HEK293T (cell line): ENCODE measurements at regions not wholly inside any gene's neighbourhood (a gene's known extent, or its start where the extent isn't known, plus 50 kb on each side); places are given as distances from the start of the nearest gene placed in this dataset.

ENCODE experiments used
- CTCF ChIA-PET: fragments of 350-600 bp; formaldehyde crosslinking; extraction: SDS; loops from one replicate; lab custom pipeline; 2021; ENCODE audit warnings: antibody characterized with exemption, inconsistent platforms; lab: Yijun Ruan, JAX
- POLR2A ChIA-PET: fragments of 350-600 bp; formaldehyde crosslinking; extraction: SDS; loops from one replicate; lab custom pipeline; 2020; ENCODE audit warnings: antibody characterized with exemption, inconsistent platforms; lab: Yijun Ruan, JAX
- DNase-seq: peaks from one replicate; pipeline ENCODE4 v3.0.0; 2012; ENCODE audit warnings: mixed read lengths; ENCODE audit errors: extremely low spot score
- ARNT ChIP-seq: fragments of 450-650 bp; IDR thresholded peaks from 2 replicates; pipeline ENCODE4 v1.6.1; 2017; ENCODE audit warnings: mild to moderate bottlenecking
- BHLHE40 ChIP-seq: fragments of 450-650 bp; IDR thresholded peaks from 2 replicates; pipeline ENCODE4 v1.6.1; 2016; ENCODE audit warnings: mild to moderate bottlenecking, moderate library complexity, borderline replicate concordance
- CTBP1 ChIP-seq: fragments of 450-650 bp; IDR thresholded peaks from 2 replicates; pipeline ENCODE4 v1.6.1; 2016; ENCODE audit warnings: borderline replicate concordance
- ELF4 ChIP-seq: fragments of 450-650 bp; IDR thresholded peaks from 2 replicates; pipeline ENCODE4 v1.6.1; 2017; ENCODE audit warnings: antibody characterized with exemption
- FOXA1 ChIP-seq: fragments of 450-650 bp; IDR thresholded peaks from 2 replicates; pipeline ENCODE4 v1.6.1; 2016; ENCODE audit warnings: mild to moderate bottlenecking
- FOXK2 ChIP-seq: fragments of 450-650 bp; IDR thresholded peaks from 2 replicates; pipeline ENCODE4 v1.6.1; 2016; ENCODE audit warnings: mild to moderate bottlenecking
- FOXM1 ChIP-seq: fragments of 450-650 bp; IDR thresholded peaks from 2 replicates; pipeline ENCODE4 v1.6.1; 2017; ENCODE audit warnings: mild to moderate bottlenecking, borderline replicate concordance
- HDGF ChIP-seq: fragments of 450-650 bp; IDR thresholded peaks from 2 replicates; pipeline ENCODE4 v1.6.1; 2017; ENCODE audit warnings: antibody characterized with exemption, borderline replicate concordance
- L3MBTL2 ChIP-seq: fragments of 450-650 bp; conservative IDR thresholded peaks from 2 replicates; pipeline ENCODE4 v1.6.1; 2016; ENCODE audit warnings: mild to moderate bottlenecking
- LEF1 ChIP-seq: fragments of 450-650 bp; IDR thresholded peaks from 2 replicates; pipeline ENCODE4 v1.6.1; 2017; ENCODE audit warnings: mild to moderate bottlenecking, borderline replicate concordance
- NFRKB ChIP-seq: fragments of 450-650 bp; IDR thresholded peaks from 2 replicates; pipeline ENCODE4 v1.6.1; 2016; ENCODE audit warnings: mild to moderate bottlenecking, moderate library complexity
- SP1 ChIP-seq: fragments of 450-650 bp; IDR thresholded peaks from 2 replicates; pipeline ENCODE4 v1.6.1; 2017
- SUZ12 ChIP-seq: fragments of 450-650 bp; IDR thresholded peaks from 2 replicates; pipeline ENCODE4 v1.6.1; 2016; ENCODE audit warnings: mild to moderate bottlenecking
- TARDBP ChIP-seq: fragments of 450-650 bp; IDR thresholded peaks from 2 replicates; pipeline ENCODE4 v1.6.1; 2016
- ZNF384 ChIP-seq: fragments of 450-650 bp; IDR thresholded peaks from 2 replicates; pipeline ENCODE4 v1.6.1; 2016
- TF ChIP-seq, protein P1 (sequence below): fragments of 450-650 bp; IDR thresholded peaks from 2 replicates; pipeline ENCODE4 v1.6.1; 2016

GRCh38 chr3:106420628-106421027, 551.8 kb upstream of the CBLB start:
- CTCF ChIA-PET = no interaction called here
- no peak for TF ChIP-seq ZNF384
- no peak for TF ChIP-seq SP1
- TF ChIP-seq FOXK2 = no peak
- no peak for TF ChIP-seq SUZ12
- TF ChIP-seq LEF1 = no peak
- TF ChIP-seq FOXA1 = no peak
- TF ChIP-seq, protein P1, sequence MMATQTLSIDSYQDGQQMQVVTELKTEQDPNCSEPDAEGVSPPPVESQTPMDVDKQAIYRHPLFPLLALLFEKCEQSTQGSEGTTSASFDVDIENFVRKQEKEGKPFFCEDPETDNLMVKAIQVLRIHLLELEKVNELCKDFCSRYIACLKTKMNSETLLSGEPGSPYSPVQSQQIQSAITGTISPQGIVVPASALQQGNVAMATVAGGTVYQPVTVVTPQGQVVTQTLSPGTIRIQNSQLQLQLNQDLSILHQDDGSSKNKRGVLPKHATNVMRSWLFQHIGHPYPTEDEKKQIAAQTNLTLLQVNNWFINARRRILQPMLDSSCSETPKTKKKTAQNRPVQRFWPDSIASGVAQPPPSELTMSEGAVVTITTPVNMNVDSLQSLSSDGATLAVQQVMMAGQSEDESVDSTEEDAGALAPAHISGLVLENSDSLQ = no peak
- TF ChIP-seq ARNT = no peak
- no peak for TF ChIP-seq TARDBP
- TF ChIP-seq L3MBTL2 = no peak
- TF ChIP-seq CTBP1 = no peak
- TF ChIP-seq BHLHE40 = no peak
- no peak for TF ChIP-seq HDGF
- no peak for TF ChIP-seq ELF4
- TF ChIP-seq FOXM1 = no peak
- no peak for TF ChIP-seq NFRKB
- POLR2A ChIA-PET = no interaction called here
- DNase-seq = no peak

- POLR2A ChIA-PET = no interaction called here
- no peak for TF ChIP-seq ZNF384
- no peak for TF ChIP-seq SP1
- TF ChIP-seq, protein P1 = no peak
- no peak for TF ChIP-seq FOXA1
- no peak for TF ChIP-seq ELF4
- no peak for TF ChIP-seq LEF1
- TF ChIP-seq L3MBTL2 = no peak
- no peak for TF ChIP-seq SUZ12
- TF ChIP-seq FOXM1 = no peak
- no peak for TF ChIP-seq CTBP1
- no peak for DNase-seq
- CTCF ChIA-PET = no interaction called here
These were observed 552.6 kb upstream of the CBLB start for GRCh38 chr3:106421426-106421825.

- no peak for DNase-seq
- no peak for TF ChIP-seq HDGF
- no peak for TF ChIP-seq ZNF384
- no peak for TF ChIP-seq FOXM1
- no peak for TF ChIP-seq ARNT
- no peak for TF ChIP-seq SP1
- no peak for TF ChIP-seq SUZ12
- no peak for TF ChIP-seq FOXK2
- POLR2A ChIA-PET = no interaction called here
- CTCF ChIA-PET = no interaction called here
These were observed 553.1 kb upstream of the CBLB start for GRCh38 chr3:106421909-106422308.

- ChIA-PET CTCF (no interaction called here), POLR2A (no interaction called here)
- DNase-seq = no peak
- TF ChIP-seq ZNF384 (no peak), CTBP1 (no peak), ELF4 (no peak), HDGF (no peak), FOXM1 (no peak), FOXA1 (no peak), TARDBP (no peak), L3MBTL2 (no peak)
These were observed 554.8 kb upstream of the CBLB start for GRCh38 chr3:106423321-106424225.

DNA sequence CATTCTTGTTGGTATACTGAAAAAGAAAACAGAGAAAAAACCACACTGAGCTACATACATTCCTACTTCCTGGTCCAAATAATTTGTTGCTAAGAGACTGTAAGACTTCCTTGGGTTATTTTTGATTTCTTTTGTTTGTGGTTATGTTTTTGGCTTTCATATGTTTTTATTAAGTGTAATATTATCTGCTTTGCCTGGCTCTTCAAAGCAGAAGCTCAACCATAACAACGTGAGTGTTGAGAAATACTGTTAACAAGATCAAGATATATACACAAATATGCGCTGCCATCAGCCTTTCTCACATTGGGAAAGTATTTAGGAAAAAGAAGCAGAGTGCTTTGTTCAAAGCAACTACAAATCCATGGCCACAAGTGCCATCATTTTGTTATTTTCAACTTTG, 556.2 kb upstream of the CBLB start:
- DNase-seq = no peak
- TF ChIP-seq BHLHE40 (no peak), ELF4 (no peak), SUZ12 (no peak), NFRKB (no peak), TARDBP (no peak), FOXA1 (no peak)
- POLR2A ChIA-PET = no interaction called here
- CTCF ChIA-PET = no interaction called here

- TF ChIP-seq L3MBTL2 (no peak), ELF4 (no peak), LEF1 (no peak), ARNT (no peak), FOXK2 (no peak), FOXA1 (no peak), NFRKB (no peak), SP1 (no peak), CTBP1 (no peak), SUZ12 (no peak), TARDBP (no peak), BHLHE40 (no peak), ZNF384 (no peak), FOXM1 (no peak)
- TF ChIP-seq, protein P1 = no peak
- ChIA-PET CTCF (no interaction called here), POLR2A (no interaction called here)
- DNase-seq = no peak
These were observed 557.1 kb upstream of the CBLB start for GRCh38 chr3:106425916-106426315.
